IPS-20b (cell line): ENCODE measurements at regions not wholly inside any gene's neighbourhood (a gene's known extent, or its start where the extent isn't known, plus 50 kb on each side); places are given as distances from the start of the nearest gene placed in this dataset.
"Not testable (repeated sequence)": the region's sequence is repeated elsewhere in the genome, so short reads cannot be mapped to it uniquely, and the experiment has no call there.

Experiments
- H3K27ac ChIP-seq: one replicate; pipeline ENCODE4 v1.5.1; 2013; ENCODE audit warnings: low read length
- H3K27me3 ChIP-seq: 2 replicates; pipeline ENCODE4 v1.6.1; 2013; ENCODE audit warnings: mild to moderate bottlenecking, low read length, inconsistent platforms; ENCODE audit not compliant: insufficient read depth
- H3K36me3 ChIP-seq: 2 replicates; pipeline ENCODE4 v1.6.1; 2013; ENCODE audit warnings: low read depth, mild to moderate bottlenecking, inconsistent platforms, low read length, moderate library complexity; ENCODE audit not compliant: insufficient read depth
- H3K4me1 ChIP-seq: 2 replicates; pipeline ENCODE4 v1.6.1; 2013; ENCODE audit warnings: mild to moderate bottlenecking, control low read depth, inconsistent platforms, low read length, moderate library complexity; ENCODE audit not compliant: insufficient read depth
- H3K4me3 ChIP-seq: 2 replicates; pipeline ENCODE4 v1.5.1; 2013; ENCODE audit warnings: mild to moderate bottlenecking, low read length, inconsistent platforms
- H3K9ac ChIP-seq: 2 replicates; pipeline ENCODE4 v1.6.1; 2013; ENCODE audit warnings: low read depth, mild to moderate bottlenecking, inconsistent platforms, low read length, moderate library complexity
- H3K9me3 ChIP-seq: 2 replicates; pipeline ENCODE4 v1.6.1; 2013; ENCODE audit warnings: mild to moderate bottlenecking, low read depth, low read length, inconsistent platforms; ENCODE audit not compliant: insufficient read depth

DNA sequence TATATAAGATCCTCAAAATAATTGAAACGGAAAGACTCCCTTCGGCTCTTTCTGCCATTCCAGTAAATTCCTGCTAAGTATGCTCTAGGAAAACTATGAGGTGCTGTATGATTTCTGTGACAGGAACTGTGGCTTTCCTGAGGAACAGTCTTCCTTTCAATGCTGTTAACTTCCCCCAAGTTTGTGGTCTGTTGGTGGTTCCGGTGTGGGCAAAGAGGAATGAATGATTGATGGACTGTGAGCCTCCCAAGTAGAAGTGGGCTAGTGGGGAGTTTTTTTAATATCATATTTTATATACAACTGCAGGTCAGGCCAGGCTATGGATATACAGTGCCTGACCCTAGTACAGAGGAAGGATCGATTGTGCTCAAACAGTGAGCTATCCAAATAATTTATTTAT is 560.7 kb upstream of the RBFOX1 start:
- Histone ChIP-seq H3K27ac (no peak overlapping the region), H3K36me3 (no peaks in the 10 kb centered on the region), H3K27me3 (no peaks in the 10 kb centered on the region), H3K4me1 (no peaks in the 10 kb centered on the region), H3K4me3 (no peak overlapping the region), H3K9ac (no peak overlapping the region), H3K9me3 (no peaks in the 10 kb centered on the region)

DNA sequence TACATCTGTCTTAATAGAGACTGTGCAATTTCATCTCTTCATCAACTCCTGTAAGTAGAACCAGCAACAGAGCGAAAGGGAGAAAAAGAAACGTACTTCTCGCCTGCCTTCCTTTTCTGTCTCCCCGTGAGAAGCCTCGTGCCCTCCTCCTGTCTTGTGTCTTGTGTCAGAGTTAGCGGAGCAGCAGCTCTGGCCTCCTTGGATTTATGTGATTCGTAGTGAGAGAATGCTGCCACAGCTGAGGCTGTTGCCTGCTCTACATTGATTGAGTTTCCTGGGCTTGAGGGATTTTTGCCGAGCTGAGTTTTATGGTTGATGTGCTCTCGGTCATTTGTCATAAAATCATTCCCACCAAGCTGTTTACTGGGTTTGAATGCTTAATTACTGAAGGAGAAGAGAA is 579.1 kb upstream of the RBFOX1 start:
- Histone ChIP-seq H3K27ac (no peak overlapping the region), H3K36me3 (no peaks in the 10 kb centered on the region), H3K4me3 (no peak overlapping the region)

DNA sequence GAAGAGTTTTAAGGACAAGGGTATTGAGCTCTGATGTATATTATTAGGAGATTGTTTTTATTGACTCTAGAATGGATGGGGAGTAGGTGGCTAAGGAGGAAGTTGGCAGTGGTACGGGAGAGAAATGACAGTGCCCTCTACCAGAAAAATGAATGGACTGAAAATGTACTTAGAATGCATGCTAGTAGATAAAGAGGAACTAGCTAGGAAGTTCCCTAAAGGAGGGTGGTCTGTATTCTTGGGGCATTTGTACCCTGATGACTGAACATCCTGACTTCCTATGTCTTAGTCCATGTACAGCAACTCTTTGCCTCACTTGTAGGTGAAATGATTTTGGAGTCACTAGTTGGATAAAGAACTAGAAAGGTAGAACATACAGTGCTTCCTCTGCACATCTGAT is 581.5 kb upstream of the RBFOX1 start:
- no peak overlapping the region for H3K9ac ChIP-seq
- no peaks in the 10 kb centered on the region for H3K9me3 ChIP-seq
- H3K4me1 ChIP-seq, result no peaks in the 10 kb centered on the region
- no peak overlapping the region for H3K4me3 ChIP-seq
- no peaks in the 10 kb centered on the region for H3K36me3 ChIP-seq
- H3K27ac ChIP-seq, result no peak overlapping the region
- no peaks in the 10 kb centered on the region; the same call in 1 of the 2 replicates for H3K27me3 ChIP-seq

More for the DNA sequence above, 579.1 kb upstream of the RBFOX1 start:
- H3K4me1 ChIP-seq, result no peaks in the 10 kb centered on the region
- H3K9ac ChIP-seq, result no peak overlapping the region
- H3K9me3 ChIP-seq, result no peaks in the 10 kb centered on the region
- no peaks in the 10 kb centered on the region; the same call in 1 of the 2 replicates for H3K27me3 ChIP-seq

DNA sequence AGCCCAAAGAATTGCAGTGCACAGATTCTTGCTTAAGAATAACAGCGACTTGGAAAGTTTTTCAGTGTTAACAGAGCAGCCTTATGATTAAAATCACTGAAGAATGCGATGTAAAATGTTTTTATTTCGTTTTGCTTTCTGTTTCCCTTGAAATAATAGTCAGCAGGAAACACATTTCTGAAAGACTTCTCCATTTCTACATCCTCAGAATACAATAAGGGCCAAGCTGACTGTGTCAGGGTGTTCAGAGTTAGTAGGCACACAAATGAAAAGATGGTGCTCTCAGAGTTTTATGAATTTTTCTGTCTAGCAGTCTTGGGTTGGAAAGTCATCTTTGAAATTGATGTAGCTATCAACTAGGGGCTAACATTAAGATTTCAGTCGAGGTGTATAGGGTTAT is 582.9 kb upstream of the RBFOX1 start:
- H3K27ac ChIP-seq, result no peak overlapping the region
- H3K4me1 ChIP-seq, result no peaks in the 10 kb centered on the region
- H3K9me3 ChIP-seq, result no peaks in the 10 kb centered on the region

DNA sequence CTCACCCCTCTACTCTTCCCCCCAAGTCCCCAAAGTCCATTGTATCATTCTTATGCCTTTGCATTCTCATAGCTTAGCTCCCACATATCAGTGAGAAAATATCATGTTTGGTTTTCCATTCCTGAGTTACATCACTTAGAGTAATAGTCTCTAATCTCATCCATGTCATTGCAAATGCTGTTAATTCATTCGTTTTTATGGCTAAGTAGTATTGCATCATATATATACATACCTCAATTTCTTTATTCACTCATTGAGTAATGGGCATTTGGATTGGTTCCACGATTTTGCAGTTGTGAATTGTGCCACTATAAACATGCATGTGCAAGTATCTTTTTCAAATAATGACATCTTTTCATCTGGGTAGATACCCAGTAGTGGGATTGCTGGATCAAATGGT is 596.3 kb upstream of the RBFOX1 start:
- H3K27me3 ChIP-seq, H3K4me1 ChIP-seq, H3K9me3 ChIP-seq, H3K9ac ChIP-seq, H3K36me3 ChIP-seq, H3K27ac ChIP-seq, H3K4me3 ChIP-seq: not testable (repeated sequence)

More for the DNA sequence above, 582.9 kb upstream of the RBFOX1 start:
- Histone ChIP-seq H3K9ac (no peak overlapping the region), H3K36me3 (no peaks in the 10 kb centered on the region), H3K27me3 (no peaks in the 10 kb centered on the region; the same call in 1 of the 2 replicates), H3K4me3 (no peak overlapping the region)

DNA sequence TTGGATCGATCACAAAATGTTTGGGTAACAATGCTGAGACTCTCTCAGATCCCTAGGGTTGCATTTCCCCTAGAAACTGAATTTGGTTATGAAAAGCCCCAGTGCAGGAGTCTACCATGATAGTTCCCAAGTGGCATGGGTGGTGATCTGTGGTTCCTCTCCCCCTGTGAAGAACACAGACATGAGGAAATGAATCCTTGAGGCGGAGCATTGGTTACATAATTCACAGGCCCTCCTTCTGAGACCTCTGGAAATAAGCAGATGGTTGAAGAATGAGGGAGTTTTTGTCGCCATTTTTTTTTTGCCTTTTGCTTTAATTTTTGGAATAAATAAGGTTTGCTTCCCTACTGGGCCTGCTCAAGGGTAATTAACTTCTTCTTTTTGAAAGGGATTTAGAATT is 597.0 kb upstream of the RBFOX1 start:
- no peak overlapping the region for H3K4me3 ChIP-seq
- H3K9ac ChIP-seq, result no peak overlapping the region
- H3K27me3 ChIP-seq, result no peaks in the 10 kb centered on the region
- H3K4me1 ChIP-seq, result no peaks in the 10 kb centered on the region
- H3K27ac ChIP-seq, result no peak overlapping the region
- H3K9me3 ChIP-seq, result no peaks in the 10 kb centered on the region
- no peaks in the 10 kb centered on the region for H3K36me3 ChIP-seq

DNA sequence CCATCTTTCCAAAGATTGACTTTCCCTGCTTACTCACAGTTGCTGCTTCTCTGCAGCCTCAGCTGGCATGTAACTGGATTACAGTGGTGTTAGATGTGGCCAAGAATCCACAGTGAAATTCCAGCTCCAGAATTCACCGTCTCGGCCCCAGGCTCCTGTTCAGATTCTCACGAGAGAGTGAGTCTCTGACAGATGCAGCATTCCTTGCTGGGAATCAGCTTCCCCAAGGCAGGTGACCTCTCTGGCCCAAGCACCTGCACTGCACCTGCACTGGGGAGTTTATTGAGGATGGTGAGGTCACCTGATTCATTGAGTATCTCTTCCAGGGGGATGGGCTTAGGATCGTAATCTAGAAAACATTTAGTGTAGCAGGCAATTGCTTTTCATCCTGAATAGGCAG is 600.5 kb upstream of the RBFOX1 start:
- H3K36me3 ChIP-seq, result no peaks in the 10 kb centered on the region
- H3K27me3 ChIP-seq, result no peaks in the 10 kb centered on the region
- no peak overlapping the region for H3K4me3 ChIP-seq
- H3K9me3 ChIP-seq, result no peaks in the 10 kb centered on the region
- no peak overlapping the region for H3K9ac ChIP-seq
- H3K27ac ChIP-seq, result no peak overlapping the region
- no peaks in the 10 kb centered on the region for H3K4me1 ChIP-seq

DNA sequence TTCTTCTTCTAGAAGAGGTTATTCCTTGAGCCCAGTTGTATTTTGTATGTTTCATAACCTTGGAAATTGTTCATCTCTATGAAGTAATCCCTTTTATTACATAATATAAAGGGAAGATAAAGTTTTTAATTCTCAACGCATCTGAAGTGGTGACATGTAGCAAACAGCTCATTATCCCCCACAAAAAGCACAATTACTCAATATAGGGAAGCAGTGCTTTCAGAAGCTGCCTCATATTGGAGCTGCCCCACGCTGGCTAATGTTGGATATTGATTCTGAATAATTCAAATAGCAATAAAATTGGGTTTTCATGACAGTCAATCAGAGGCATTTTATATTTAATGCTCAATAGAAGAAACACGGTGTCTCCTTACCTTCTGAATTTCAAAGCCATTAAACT is 604.3 kb upstream of the RBFOX1 start:
- H3K4me3 ChIP-seq, result no peak overlapping the region
- no peaks in the 10 kb centered on the region for H3K4me1 ChIP-seq
- H3K27ac ChIP-seq, result no peak overlapping the region
- H3K27me3 ChIP-seq, result no peaks in the 10 kb centered on the region
- H3K9ac ChIP-seq, result no peak overlapping the region
- no peaks in the 10 kb centered on the region; the same call in 1 of the 2 replicates for H3K9me3 ChIP-seq
- no peaks in the 10 kb centered on the region for H3K36me3 ChIP-seq

DNA sequence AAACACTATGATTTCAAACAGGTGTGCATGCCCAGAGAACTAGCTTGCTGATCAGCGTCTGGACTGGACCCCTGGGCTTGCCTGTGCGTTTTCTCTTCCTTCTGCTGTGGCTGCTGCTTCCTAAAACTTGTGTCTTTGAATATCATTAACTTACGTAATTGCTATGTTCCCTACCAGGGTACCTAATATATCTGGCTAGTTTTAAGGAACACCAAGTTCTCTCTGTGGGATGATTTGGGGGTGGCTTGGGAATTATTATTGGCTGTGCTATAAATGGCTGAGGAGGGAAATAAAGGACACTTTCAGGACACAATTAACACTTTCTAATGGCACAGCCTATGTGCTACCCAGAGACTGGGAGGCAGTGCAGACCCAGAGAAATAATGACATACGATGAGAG is 606.0 kb upstream of the RBFOX1 start:
- no peaks in the 10 kb centered on the region; the same call in 1 of the 2 replicates for H3K9me3 ChIP-seq
- H3K27ac ChIP-seq, result no peak overlapping the region
- H3K4me3 ChIP-seq, result no peak overlapping the region
- no peaks in the 10 kb centered on the region for H3K4me1 ChIP-seq
- H3K27me3 ChIP-seq, result no peaks in the 10 kb centered on the region
- H3K9ac ChIP-seq, result no peak overlapping the region
- H3K36me3 ChIP-seq, result no peaks in the 10 kb centered on the region

DNA sequence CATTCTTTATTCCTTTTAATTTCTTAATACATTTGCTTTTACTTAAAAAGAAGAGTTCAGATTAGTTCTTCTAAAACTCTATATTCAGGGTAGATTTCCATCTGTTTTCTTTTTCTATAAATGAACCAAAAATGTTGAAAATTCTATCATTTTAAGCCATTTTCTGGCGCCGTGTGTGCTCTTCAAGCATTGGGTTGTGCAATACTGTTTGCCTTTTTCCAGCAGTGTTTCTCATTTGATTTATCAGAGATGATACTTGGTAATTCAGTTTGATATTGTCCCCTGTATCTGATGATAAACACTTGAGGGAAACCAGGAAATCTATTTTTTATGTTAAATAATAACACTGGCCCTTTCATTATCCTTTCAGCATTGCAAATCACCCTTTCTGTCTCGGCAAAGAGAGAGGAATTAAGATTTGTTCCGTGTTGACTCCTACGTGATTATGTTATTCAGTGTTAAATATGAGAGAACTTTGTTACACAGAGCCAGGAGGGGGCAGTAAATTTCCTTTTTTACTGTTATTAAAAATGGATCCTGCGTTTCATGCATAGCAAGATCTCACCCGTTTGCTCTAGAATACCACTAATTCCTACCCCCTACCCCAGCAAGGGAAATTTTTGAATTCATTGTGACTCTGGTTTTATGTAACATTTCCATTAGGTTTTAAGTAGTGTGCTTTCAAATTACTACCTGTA is 606.9 kb upstream of the RBFOX1 start:
- H3K36me3 ChIP-seq, result no peaks in the 10 kb centered on the region
- no peaks in the 10 kb centered on the region; the same call in 1 of the 2 replicates for H3K9me3 ChIP-seq
- H3K27me3 ChIP-seq, result no peaks in the 10 kb centered on the region
- H3K27ac ChIP-seq, result no peak overlapping the region
- H3K4me1 ChIP-seq, result no peaks in the 10 kb centered on the region
- H3K4me3 ChIP-seq, result no peak overlapping the region
- no peak overlapping the region for H3K9ac ChIP-seq

DNA sequence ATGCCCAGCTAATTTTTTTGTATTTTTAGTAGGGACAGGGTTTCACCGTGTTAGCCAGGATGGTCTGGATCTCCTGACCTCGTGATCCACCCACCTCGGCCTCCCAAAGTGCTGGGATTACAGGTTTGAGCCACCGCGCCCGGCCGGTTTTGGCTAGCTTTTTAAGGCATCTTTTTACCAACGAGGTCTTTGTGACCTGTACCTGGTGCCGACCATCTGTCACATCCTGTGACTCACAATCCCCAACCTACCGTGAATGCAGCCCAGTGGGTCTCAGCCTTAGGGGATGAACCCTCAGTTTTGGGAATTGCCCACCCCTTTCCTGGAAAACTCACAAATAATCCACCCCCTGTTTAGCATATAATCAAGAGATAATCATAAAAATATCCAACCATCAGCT is 607.4 kb upstream of the RBFOX1 start:
- not testable (repeated sequence) for H3K27ac ChIP-seq, H3K4me1 ChIP-seq, H3K9ac ChIP-seq, H3K9me3 ChIP-seq, H3K4me3 ChIP-seq, H3K36me3 ChIP-seq, H3K27me3 ChIP-seq

DNA sequence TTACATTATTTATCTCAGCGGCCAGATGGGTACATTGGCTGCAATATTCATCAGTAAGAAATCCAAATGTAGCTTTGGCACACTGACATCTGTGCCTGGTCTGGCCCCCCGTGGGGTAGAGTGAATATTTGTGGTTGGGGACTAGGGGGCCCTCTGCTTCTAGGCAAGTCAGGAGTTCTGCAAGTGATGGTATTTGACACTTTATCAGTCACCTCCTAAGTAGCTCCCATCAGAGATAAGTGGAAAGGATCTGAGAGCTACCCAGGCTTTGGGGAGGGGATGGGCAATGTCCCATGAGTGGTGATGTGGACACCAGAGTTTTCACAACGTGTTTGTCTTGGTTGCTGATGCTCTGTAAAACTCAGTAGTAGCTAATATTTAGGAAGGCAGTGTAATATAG is 609.9 kb upstream of the RBFOX1 start:
- H3K4me3 ChIP-seq, result no peak overlapping the region
- H3K9me3 ChIP-seq, result no peaks in the 10 kb centered on the region; the same call in 1 of the 2 replicates
- no peaks in the 10 kb centered on the region for H3K27me3 ChIP-seq
- no peaks in the 10 kb centered on the region for H3K36me3 ChIP-seq
- no peak overlapping the region for H3K27ac ChIP-seq
- no peaks in the 10 kb centered on the region for H3K4me1 ChIP-seq
- no peak overlapping the region for H3K9ac ChIP-seq
